A549 (cell line): ENCODE measurements at regions not wholly inside any gene's neighbourhood (a gene's known extent, or its start where the extent isn't known, plus 50 kb on each side); places are given as distances from the start of the nearest gene placed in this dataset.

Experiments
- ATAC-seq, 2 experiments: fragments of 200-7000 bp in 1 of 2; fragments of >200 bp in 1 of 2; cut with Nextera tagmentation in 1 of 2; cut with Tn5 transposase in 1 of 2; 3 replicates each; pipeline versions ENCODE4 v1.8.0 to v1.9.1; 2018 to 2020; ENCODE audit warnings: mild to moderate bottlenecking in 1 of 2, moderate library complexity in 1 of 2
- CTCF ChIA-PET: fragments of 300-600 bp; sonication (Branson Sonifier 250); formaldehyde crosslinking; extraction: SDS; loops from one replicate; lab custom pipeline; 2021; ENCODE audit warnings: antibody characterized with exemption, inconsistent platforms; lab: Yijun Ruan, JAX
- POLR2A ChIA-PET: fragments of 350-600 bp; formaldehyde crosslinking; extraction: SDS; loops from one replicate; lab custom pipeline; 2021; ENCODE audit warnings: antibody characterized with exemption, inconsistent platforms; lab: Yijun Ruan, JAX
- DNase-seq, 2 experiments: peaks; one replicate each; pipeline versions ENCODE4 v3.0.0 to v3.0.0-alpha.2; 2011 to 2016; ENCODE audit warnings: low read depth in 1 of 2, low spot score in 1 of 2
- FAIRE-seq: peaks from 2 replicates; lab custom pipeline; 2011; peaks lifted over from hg19 to GRCh38; lab: Jason Lieb, UNC
- H3K27ac ChIP-seq, 2 experiments: fragments of >200 bp; sonication (Bioruptor Twin); formaldehyde crosslinking; 3 replicates each; pipeline ENCODE4 v1.5.1; 2016 to 2017
- H3K4me1 ChIP-seq: fragments of >200 bp; sonication (Bioruptor Twin); formaldehyde crosslinking; 3 replicates; pipeline ENCODE4 v1.6.1; 2016
- H3K4me2 ChIP-seq: fragments of >200 bp; sonication (Bioruptor Twin); formaldehyde crosslinking; 3 replicates; pipeline ENCODE4 v1.6.1; 2016
- H3K4me3 ChIP-seq: fragments of >200 bp; sonication (Bioruptor Twin); formaldehyde crosslinking; 3 replicates; pipeline ENCODE4 v1.5.1; 2016
- H3K9me3 ChIP-seq: fragments of >200 bp; sonication (Bioruptor Twin); formaldehyde crosslinking; 3 replicates; pipeline ENCODE4 v1.6.1; 2016
- CHD2 ChIP-seq: fragments of 150-350 bp; IDR thresholded peaks from 2 replicates; pipeline ENCODE4 v1.6.1; 2014; ENCODE audit warnings: low read length; ENCODE audit not compliant: partially characterized antibody
- EP300 ChIP-seq, 2 experiments: fragments of >200 bp; sonication (Bioruptor Twin); formaldehyde crosslinking; IDR thresholded peaks; 2 replicates in 1 of 2; 3 replicates in 1 of 2; pipeline ENCODE4 v1.6.1; 2016 to 2017
- FOSB ChIP-seq: fragments of 250-450 bp; sonication (Bioruptor Pico); IDR thresholded peaks from 2 replicates; pipeline ENCODE4 v1.5.0; 2020; ENCODE audit warnings: mild to moderate bottlenecking, moderate library complexity
- FOXS1 ChIP-seq: fragments of 250-450 bp; sonication (Bioruptor Pico); IDR thresholded peaks from 2 replicates; pipeline ENCODE4 v1.5.0; 2020; ENCODE audit warnings: mild to moderate bottlenecking, moderate library complexity
- NPAS2 ChIP-seq: fragments of 250-450 bp; sonication (Bioruptor Pico); IDR thresholded peaks from 2 replicates; pipeline ENCODE4 v1.8.0; 2022; ENCODE audit warnings: mild to moderate bottlenecking, moderate library complexity, borderline replicate concordance
- POLR2A ChIP-seq: IDR thresholded peaks from 2 replicates; pipeline ENCODE4 v1.6.1; 2012; ENCODE audit warnings: mild to moderate bottlenecking, low read length
- RCOR1 ChIP-seq: fragments of 150-350 bp; IDR thresholded peaks from 2 replicates; pipeline ENCODE4 v1.6.1; 2014; ENCODE audit warnings: antibody characterized with exemption, low read length, low read depth
- TP53 ChIP-seq: fragments of 250-450 bp; sonication (Bioruptor Pico); IDR thresholded peaks from 2 replicates; pipeline ENCODE4 v1.5.0; 2021; ENCODE audit warnings: mild to moderate bottlenecking, moderate library complexity
- ZC3H11A ChIP-seq: fragments of 450-650 bp; IDR thresholded peaks from 2 replicates; pipeline ENCODE4 v1.6.1; 2014; ENCODE audit warnings: antibody characterized with exemption, mild to moderate bottlenecking
- ZSCAN20 ChIP-seq: fragments of 250-450 bp; sonication (Bioruptor Pico); IDR thresholded peaks from 2 replicates; pipeline ENCODE4 v1.8.0; 2022; ENCODE audit warnings: mild to moderate bottlenecking, moderate library complexity
- WGBS: methylation state at CpG from one replicate; pipeline ENCODE4 v1.1.6; 2017; ENCODE audit errors: missing lambda C conversion rate; 5-methylcytosine and 5-hydroxymethylcytosine counted together
- TF ChIP-seq, protein P1 (sequence below): fragments of 250-450 bp; sonication (Bioruptor Pico); IDR thresholded peaks from 2 replicates; pipeline ENCODE4 v1.5.0; 2021; ENCODE audit warnings: mild to moderate bottlenecking, moderate library complexity, borderline replicate concordance
- TF ChIP-seq, protein P2 (sequence below): fragments of >200 bp; sonication (Bioruptor Twin); formaldehyde crosslinking; IDR thresholded peaks from 2 replicates; pipeline ENCODE4 v1.6.1; 2016
- TF ChIP-seq, protein P3 (sequence below): fragments of 250-450 bp; sonication (Bioruptor Pico); IDR thresholded peaks from 2 replicates; pipeline ENCODE4 v1.5.0; 2020; ENCODE audit warnings: low read depth, mild to moderate bottlenecking, moderate library complexity
- TF ChIP-seq, protein P4 (sequence below): fragments of >200 bp; sonication (Bioruptor Twin); formaldehyde crosslinking; IDR thresholded peaks from 3 replicates; pipeline ENCODE4 v1.5.1; 2016
- TF ChIP-seq, protein P5 (sequence below): fragments of 450-650 bp; IDR thresholded peaks from 2 replicates; pipeline ENCODE4 v1.6.1; 2014; ENCODE audit warnings: antibody characterized with exemption

DNA sequence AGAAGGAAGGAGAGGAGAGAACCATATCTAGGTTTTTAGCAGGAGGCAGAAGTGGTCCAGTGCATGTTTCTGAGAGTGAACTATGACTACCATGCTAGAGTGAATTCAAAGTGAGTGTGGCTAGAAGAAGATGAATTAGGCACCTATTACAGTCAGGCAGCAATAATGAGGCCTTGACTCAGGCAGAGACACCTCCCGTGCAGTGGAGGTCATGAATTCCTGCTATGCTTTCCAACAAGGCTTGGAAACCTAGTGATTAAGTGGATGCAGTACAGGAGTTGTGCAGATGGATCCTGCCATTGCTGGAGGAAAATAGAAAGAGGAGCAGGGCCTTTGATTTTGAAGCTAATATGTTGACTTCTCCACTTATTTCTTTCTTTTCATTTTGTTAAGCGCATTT lies 581.5 kb downstream of the RWDD3 start:
- CTCF ChIA-PET: no interaction called here
- DNase-seq: no peak
- Histone ChIP-seq H3K4me2 (no peak overlapping the region), H3K27ac (no peak overlapping the region), H3K4me1 (no peaks in the 10 kb centered on the region), H3K4me3 (no peak overlapping the region), H3K9me3 (no peaks in the 10 kb centered on the region)
- no peak for ATAC-seq
- no peak for FAIRE-seq
- no peak for TF ChIP-seq FOXS1 (CRISPR knock-in tag)
- POLR2A ChIA-PET: no interaction called here
- 14% methylated on average over 2 of the region's 2 CpGs for WGBS

DNA sequence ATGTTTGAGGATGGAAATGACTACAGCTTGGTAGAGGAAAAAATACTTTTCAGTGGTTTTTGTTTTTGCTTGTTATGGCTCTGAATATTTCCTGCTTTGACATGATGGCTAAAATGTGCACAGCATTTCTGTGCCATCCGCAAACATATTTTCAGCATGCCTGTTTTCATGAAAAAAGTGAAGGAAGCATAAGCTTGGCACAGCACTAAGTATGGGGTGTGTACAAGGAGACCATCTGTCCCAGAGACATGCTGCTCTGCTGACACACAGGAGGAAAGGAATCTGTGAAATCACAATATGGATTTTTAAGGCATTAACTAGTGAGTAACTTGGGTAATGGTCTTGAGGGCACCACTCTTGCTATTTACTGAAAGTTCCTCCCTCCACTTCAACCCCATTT lies 595.5 kb downstream of the RWDD3 start:
- FAIRE-seq: no peak
- POLR2A ChIA-PET: no interaction called here

DNA sequence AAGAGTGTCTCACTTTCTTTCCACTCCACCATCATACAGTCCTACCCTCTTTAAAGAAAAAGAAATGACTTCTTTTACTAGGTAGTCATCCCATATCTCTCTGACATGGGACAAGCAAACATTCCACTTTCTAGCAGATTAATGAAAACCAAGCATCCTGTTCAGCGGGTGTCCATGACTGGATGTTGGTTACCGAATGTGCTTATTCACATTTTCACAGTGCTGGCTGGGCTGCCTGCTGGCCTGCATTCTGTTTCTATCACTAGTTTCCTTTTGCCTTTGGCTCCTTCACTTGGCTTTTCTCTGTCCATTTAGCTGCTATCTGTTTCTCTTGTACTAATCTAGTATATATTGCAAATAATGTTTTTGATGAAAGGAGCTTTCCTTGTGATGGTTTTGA lies 598.4 kb downstream of the RWDD3 start:
- H3K4me1 ChIP-seq: no peaks in the 10 kb centered on the region
- no peak for DNase-seq
- POLR2A ChIA-PET: no interaction called here
- no peak overlapping the region for H3K27ac ChIP-seq
- 6% methylated on average over 2 of the region's 2 CpGs for WGBS
- H3K9me3 ChIP-seq: no peaks in the 10 kb centered on the region
- ATAC-seq: no peak
- H3K4me3 ChIP-seq: no peak overlapping the region
- CTCF ChIA-PET: no interaction called here
- H3K4me2 ChIP-seq: no peak overlapping the region
- FAIRE-seq: no peak
- no peak for TF ChIP-seq RCOR1

More for the DNA sequence above, 595.5 kb downstream of the RWDD3 start:
- CTCF ChIA-PET: no interaction called here
- TF ChIP-seq, protein P1, sequence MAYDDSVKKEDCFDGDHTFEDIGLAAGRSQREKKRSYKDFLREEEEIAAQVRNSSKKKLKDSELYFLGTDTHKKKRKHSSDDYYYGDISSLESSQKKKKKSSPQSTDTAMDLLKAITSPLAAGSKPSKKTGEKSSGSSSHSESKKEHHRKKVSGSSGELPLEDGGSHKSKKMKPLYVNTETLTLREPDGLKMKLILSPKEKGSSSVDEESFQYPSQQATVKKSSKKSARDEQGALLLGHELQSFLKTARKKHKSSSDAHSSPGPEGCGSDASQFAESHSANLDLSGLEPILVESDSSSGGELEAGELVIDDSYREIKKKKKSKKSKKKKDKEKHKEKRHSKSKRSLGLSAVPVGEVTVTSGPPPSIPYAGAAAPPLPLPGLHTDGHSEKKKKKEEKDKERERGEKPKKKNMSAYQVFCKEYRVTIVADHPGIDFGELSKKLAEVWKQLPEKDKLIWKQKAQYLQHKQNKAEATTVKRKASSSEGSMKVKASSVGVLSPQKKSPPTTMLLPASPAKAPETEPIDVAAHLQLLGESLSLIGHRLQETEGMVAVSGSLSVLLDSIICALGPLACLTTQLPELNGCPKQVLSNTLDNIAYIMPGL (CRISPR knock-in tag): no peak
- TF ChIP-seq, protein P2, sequence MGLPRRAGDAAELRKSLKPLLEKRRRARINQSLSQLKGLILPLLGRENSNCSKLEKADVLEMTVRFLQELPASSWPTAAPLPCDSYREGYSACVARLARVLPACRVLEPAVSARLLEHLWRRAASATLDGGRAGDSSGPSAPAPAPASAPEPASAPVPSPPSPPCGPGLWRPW: no peak
- TF ChIP-seq TP53 (CRISPR knock-in tag) (no peak), NPAS2 (no peak), POLR2A (no peak), FOSB (CRISPR knock-in tag) (no peak), FOXS1 (CRISPR knock-in tag) (no peak), ZC3H11A (no peak), CHD2 (no peak)
- TF ChIP-seq, protein P3, sequence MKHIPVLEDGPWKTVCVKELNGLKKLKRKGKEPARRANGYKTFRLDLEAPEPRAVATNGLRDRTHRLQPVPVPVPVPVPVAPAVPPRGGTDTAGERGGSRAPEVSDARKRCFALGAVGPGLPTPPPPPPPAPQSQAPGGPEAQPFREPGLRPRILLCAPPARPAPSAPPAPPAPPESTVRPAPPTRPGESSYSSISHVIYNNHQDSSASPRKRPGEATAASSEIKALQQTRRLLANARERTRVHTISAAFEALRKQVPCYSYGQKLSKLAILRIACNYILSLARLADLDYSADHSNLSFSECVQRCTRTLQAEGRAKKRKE (CRISPR knock-in tag): no peak
- Histone ChIP-seq H3K4me3 (no peak overlapping the region), H3K9me3 (no peaks in the 10 kb centered on the region), H3K4me1 (no peaks in the 10 kb centered on the region), H3K27ac (no peak overlapping the region), H3K4me2 (no peak overlapping the region)
- WGBS: 93% methylated on average over 1 of the region's 1 CpG
- ATAC-seq (no peak), DNase-seq (no peak)

DNA sequence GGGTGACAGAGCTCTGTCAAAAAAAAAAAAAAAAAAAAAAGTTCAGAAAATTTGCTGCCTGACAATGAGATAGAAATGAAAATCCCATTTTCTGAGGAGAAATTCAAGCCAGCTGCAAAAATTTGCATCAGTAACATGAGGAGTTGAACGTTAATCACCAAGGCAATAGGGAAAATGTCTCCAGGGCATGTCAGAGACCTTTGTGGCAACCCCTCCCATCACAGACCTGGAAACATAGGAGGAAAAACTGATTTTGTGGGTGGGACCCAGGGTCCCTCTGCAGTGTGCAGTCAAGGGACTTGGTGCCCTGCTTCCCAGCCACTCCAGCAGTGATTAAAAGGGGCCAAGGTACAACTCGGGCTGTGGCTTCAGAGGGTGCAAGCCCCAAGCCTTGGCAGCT lies 615.4 kb downstream of the RWDD3 start:
- CTCF ChIA-PET: no interaction called here
- POLR2A ChIA-PET: no interaction called here
- ATAC-seq (no peak), FAIRE-seq (no peak), DNase-seq (no peak)
- Histone ChIP-seq H3K4me1 (no peaks in the 10 kb centered on the region), H3K4me2 (no peak overlapping the region), H3K4me3 (no peak overlapping the region), H3K9me3 (no peaks in the 10 kb centered on the region), H3K27ac (no peak overlapping the region)
- TF ChIP-seq, protein P4, sequence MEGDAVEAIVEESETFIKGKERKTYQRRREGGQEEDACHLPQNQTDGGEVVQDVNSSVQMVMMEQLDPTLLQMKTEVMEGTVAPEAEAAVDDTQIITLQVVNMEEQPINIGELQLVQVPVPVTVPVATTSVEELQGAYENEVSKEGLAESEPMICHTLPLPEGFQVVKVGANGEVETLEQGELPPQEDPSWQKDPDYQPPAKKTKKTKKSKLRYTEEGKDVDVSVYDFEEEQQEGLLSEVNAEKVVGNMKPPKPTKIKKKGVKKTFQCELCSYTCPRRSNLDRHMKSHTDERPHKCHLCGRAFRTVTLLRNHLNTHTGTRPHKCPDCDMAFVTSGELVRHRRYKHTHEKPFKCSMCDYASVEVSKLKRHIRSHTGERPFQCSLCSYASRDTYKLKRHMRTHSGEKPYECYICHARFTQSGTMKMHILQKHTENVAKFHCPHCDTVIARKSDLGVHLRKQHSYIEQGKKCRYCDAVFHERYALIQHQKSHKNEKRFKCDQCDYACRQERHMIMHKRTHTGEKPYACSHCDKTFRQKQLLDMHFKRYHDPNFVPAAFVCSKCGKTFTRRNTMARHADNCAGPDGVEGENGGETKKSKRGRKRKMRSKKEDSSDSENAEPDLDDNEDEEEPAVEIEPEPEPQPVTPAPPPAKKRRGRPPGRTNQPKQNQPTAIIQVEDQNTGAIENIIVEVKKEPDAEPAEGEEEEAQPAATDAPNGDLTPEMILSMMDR: no peak
- TF ChIP-seq ZSCAN20 (CRISPR knock-in tag) (no peak), EP300 (IDR thresholded peaks at IDR 0.05) (no peak)
- TF ChIP-seq, protein P5, sequence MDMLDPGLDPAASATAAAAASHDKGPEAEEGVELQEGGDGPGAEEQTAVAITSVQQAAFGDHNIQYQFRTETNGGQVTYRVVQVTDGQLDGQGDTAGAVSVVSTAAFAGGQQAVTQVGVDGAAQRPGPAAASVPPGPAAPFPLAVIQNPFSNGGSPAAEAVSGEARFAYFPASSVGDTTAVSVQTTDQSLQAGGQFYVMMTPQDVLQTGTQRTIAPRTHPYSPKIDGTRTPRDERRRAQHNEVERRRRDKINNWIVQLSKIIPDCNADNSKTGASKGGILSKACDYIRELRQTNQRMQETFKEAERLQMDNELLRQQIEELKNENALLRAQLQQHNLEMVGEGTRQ: no peak
- 0% methylated on average over 1 of the region's 2 CpGs for WGBS
